CD14-positive monocyte (primary cell): ENCODE measurements at regions not wholly inside any gene's neighbourhood (a gene's known extent, or its start where the extent isn't known, plus 50 kb on each side); places are given as distances from the start of the nearest gene placed in this dataset.

Experiments
- DNase-seq, 3 donors: peaks; one replicate each; pipeline ENCODE4 v3.0.0-alpha.2; 2011 to 2022
- H2AFZ ChIP-seq: 2 replicates; pipeline ENCODE4 v1.6.0; 2012; ENCODE audit warnings: mild to moderate bottlenecking, low read depth, low read length, inconsistent platforms; ENCODE audit not compliant: insufficient read depth, poor library complexity, severe bottlenecking
- H3K27ac ChIP-seq, 2 donors: 1 replicate in 1 of 2; 2 replicates in 1 of 2; pipeline ENCODE4 v1.5.1; 2012 to 2013; ENCODE audit warnings: low read length in 2 of 2, control low read depth in 1 of 2, inconsistent platforms in 1 of 2, low read depth in 1 of 2, mild to moderate bottlenecking in 1 of 2
- H3K27me3 ChIP-seq, 2 donors: one replicate each; pipeline versions ENCODE4 v1.6.0 to v1.6.1; 2011 to 2013; ENCODE audit warnings: low read length in 2 of 2; ENCODE audit not compliant: control insufficient read depth in 2 of 2, insufficient read depth in 2 of 2
- H3K36me3 ChIP-seq, 2 donors: replicated peaks in 1 of 2; 1 replicate in 1 of 2; 2 replicates in 1 of 2; pipeline versions ENCODE4 v1.5.1 to v1.6.1; 2012 to 2013; ENCODE audit warnings: low read length in 2 of 2, control low read depth in 1 of 2, inconsistent platforms in 1 of 2, mild to moderate bottlenecking in 1 of 2; ENCODE audit not compliant: insufficient read depth in 2 of 2, control insufficient read depth in 1 of 2
- H3K4me1 ChIP-seq, 2 donors: 1 replicate in 1 of 2; 2 replicates in 1 of 2; pipeline versions ENCODE4 v1.5.1 to v1.6.1; 2012 to 2013; ENCODE audit warnings: low read length in 2 of 2, control low read depth in 1 of 2, inconsistent platforms in 1 of 2, mild to moderate bottlenecking in 1 of 2, moderate library complexity in 1 of 2; ENCODE audit not compliant: insufficient read depth in 2 of 2, control insufficient read depth in 1 of 2
- H3K4me2 ChIP-seq: replicated peaks from 2 replicates; pipeline ENCODE3; 2012; ENCODE audit warnings: low read length, moderate library complexity, mild to moderate bottlenecking; ENCODE audit not compliant: poor library complexity, severe bottlenecking; ENCODE audit errors: extremely low read depth
- H3K4me3 ChIP-seq, 3 experiments: fragments of 200-600 bp in 1 of 3; sonication (generic) in 1 of 3; replicated peaks in 1 of 3; 1 replicate in 2 of 3; 2 replicates in 1 of 3; pipeline ENCODE4 v1.5.1; 2011 to 2013; ENCODE audit warnings: low read length in 3 of 3, mild to moderate bottlenecking in 3 of 3, control low read depth in 2 of 3, low read depth in 2 of 3, inconsistent platforms in 1 of 3, moderate library complexity in 1 of 3
- H3K79me2 ChIP-seq: 2 replicates; pipeline ENCODE4 v1.6.0; 2012; ENCODE audit warnings: mild to moderate bottlenecking, control low read depth, inconsistent platforms, low read length, moderate library complexity; ENCODE audit not compliant: insufficient read depth
- H3K9ac ChIP-seq: 2 replicates; pipeline ENCODE4 v1.6.0; 2017; ENCODE audit warnings: low read length, mild to moderate bottlenecking; ENCODE audit not compliant: insufficient read depth, poor library complexity, severe bottlenecking
- H3K9me3 ChIP-seq, 2 donors: replicated peaks in 1 of 2; 1 replicate in 1 of 2; 2 replicates in 1 of 2; pipeline versions ENCODE4 v1.5.1 to v1.6.1; 2012 to 2013; ENCODE audit warnings: low read length in 2 of 2, control low read depth in 1 of 2; ENCODE audit not compliant: control insufficient read depth in 1 of 2, insufficient read depth in 1 of 2
- H4K20me1 ChIP-seq: 2 replicates; pipeline ENCODE4 v1.6.0; 2012; ENCODE audit warnings: mild to moderate bottlenecking, low read length, control low read depth, moderate library complexity; ENCODE audit not compliant: insufficient read depth
- H3K27ac Mint-ChIP-seq, 7 donors: one replicate each; pipeline ENCODE4 v1.8.0; 2020; ENCODE audit warnings: mild to moderate bottlenecking in 7 of 7, mixed read lengths in 7 of 7, moderate library complexity in 6 of 7, inconsistent platforms in 2 of 7
- H3K27me3 Mint-ChIP-seq, 3 donors: one replicate each; pipeline ENCODE4 v1.8.0; 2021 to 2022; ENCODE audit warnings: low read depth in 3 of 3, mild to moderate bottlenecking in 3 of 3, mixed read lengths in 3 of 3, moderate library complexity in 3 of 3, inconsistent platforms in 1 of 3
- H3K36me3 Mint-ChIP-seq, 2 donors: one replicate each; pipeline ENCODE4 v1.8.0; 2020; ENCODE audit warnings: mixed read lengths in 2 of 2, inconsistent platforms in 1 of 2, mild to moderate bottlenecking in 1 of 2
- H3K4me1 Mint-ChIP-seq: one replicate; pipeline ENCODE4 v1.8.0; 2020; ENCODE audit warnings: mild to moderate bottlenecking, mixed read lengths
- H3K4me3 Mint-ChIP-seq, 2 donors: one replicate each; pipeline ENCODE4 v1.8.0; 2020; ENCODE audit warnings: mild to moderate bottlenecking in 2 of 2, mixed read lengths in 2 of 2, moderate library complexity in 1 of 2
- H3K9me3 Mint-ChIP-seq, 7 donors: one replicate each; pipeline ENCODE4 v1.8.0; 2020 to 2022; ENCODE audit warnings: mixed read lengths in 7 of 7, mild to moderate bottlenecking in 6 of 7, moderate library complexity in 6 of 7, inconsistent platforms in 2 of 7
- WGBS: methylation state at CpG from one replicate; pipeline ENCODE4 v1.1.5; 2013; ENCODE audit warnings: missing lambda C conversion rate; ENCODE audit not compliant: insufficient coverage; 5-methylcytosine and 5-hydroxymethylcytosine counted together
- intact Hi-C, 2 donors: fragments of 100-400 bp; cut with micrococcal nuclease; formaldehyde crosslinking; loops; one replicate each; pipeline versions ENCODE4 v1.15.0 to v1.15.1; 2023
- TF ChIP-seq, protein P1 (sequence below): fragments of 200-600 bp; IDR thresholded peaks from one replicate; pipeline ENCODE4 v1.8.0; 2022; ENCODE audit warnings: antibody characterized with exemption, mild to moderate bottlenecking

DNA sequence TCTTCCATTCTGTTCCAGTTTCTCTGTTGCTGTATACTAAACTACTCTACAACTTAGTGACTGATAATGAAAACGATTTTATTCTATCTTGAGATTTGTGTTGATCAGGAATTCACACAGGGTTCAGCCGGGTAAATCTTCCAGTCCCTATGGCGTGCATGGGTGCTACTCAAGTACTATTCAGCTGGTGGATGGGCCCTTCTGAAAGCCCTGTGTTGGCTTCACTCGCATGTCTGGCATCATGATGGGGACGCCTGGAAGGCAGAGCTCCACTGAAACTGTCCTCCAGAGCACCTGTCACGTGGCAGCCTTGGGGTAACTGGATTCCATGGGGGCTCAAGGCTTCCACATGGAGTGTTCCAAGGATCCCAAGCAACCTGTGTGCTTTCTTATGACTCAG is 86.0 kb upstream of the ZMIZ1 start:
- no peak for DNase-seq
- no peaks in the 10 kb centered on the region for H3K27me3 ChIP-seq
- WGBS = 93% methylated on average over 5 of the region's 6 CpGs

DNA sequence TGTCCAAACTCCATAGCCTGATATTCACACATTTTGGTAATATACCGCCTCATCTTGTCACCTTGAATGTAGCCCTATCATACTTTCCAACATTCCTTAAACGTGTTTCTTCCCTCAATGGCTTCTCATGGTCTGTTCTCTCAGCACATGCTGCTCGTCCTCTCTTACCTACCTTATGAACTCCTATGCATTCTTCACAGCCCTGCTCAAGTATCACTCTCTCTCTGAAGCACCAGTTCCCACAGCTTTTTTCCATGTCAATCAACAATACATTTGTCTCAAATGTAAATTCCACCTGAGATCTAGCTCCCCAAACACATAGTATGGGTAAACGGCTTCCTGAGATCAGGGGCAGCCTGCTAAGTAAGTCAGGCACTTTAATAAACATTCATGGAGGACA is 85.2 kb upstream of the ZMIZ1 start:
- Mint-ChIP-seq H3K4me3 (no peak overlapping the region), H3K4me1 (peaks cover 15% of the 10 kb centered on the region), H3K27me3 (peaks cover 2 to 13% (median 7%) of the 10 kb centered on the region in 3 donors), H3K36me3 (no peaks in the 10 kb centered on the region), H3K9me3 (peaks cover 0 to 4% (median 0%) of the 10 kb centered on the region in 7 donors), H3K27ac (no peak overlapping the region)
- Histone ChIP-seq H3K4me2 (no peak overlapping the region), H3K79me2 (no peaks in the 10 kb centered on the region), H3K27me3 (no peaks in the 10 kb centered on the region), H3K4me3 (no peak overlapping the region), H4K20me1 (no peaks in the 10 kb centered on the region), H3K9ac (no peak overlapping the region), H3K4me1 (peaks cover 0 to 10% of the 10 kb centered on the region in 2 donors), H3K36me3 (no peaks in the 10 kb centered on the region), H3K27ac (no peak overlapping the region), H3K9me3 (peaks cover 0 to under 1% of the 10 kb centered on the region in 2 donors), H2AFZ (no peak overlapping the region)
- TF ChIP-seq, protein P1, sequence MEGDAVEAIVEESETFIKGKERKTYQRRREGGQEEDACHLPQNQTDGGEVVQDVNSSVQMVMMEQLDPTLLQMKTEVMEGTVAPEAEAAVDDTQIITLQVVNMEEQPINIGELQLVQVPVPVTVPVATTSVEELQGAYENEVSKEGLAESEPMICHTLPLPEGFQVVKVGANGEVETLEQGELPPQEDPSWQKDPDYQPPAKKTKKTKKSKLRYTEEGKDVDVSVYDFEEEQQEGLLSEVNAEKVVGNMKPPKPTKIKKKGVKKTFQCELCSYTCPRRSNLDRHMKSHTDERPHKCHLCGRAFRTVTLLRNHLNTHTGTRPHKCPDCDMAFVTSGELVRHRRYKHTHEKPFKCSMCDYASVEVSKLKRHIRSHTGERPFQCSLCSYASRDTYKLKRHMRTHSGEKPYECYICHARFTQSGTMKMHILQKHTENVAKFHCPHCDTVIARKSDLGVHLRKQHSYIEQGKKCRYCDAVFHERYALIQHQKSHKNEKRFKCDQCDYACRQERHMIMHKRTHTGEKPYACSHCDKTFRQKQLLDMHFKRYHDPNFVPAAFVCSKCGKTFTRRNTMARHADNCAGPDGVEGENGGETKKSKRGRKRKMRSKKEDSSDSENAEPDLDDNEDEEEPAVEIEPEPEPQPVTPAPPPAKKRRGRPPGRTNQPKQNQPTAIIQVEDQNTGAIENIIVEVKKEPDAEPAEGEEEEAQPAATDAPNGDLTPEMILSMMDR = no peak
- intact Hi-C loops = no loop called here
- DNase-seq = no peak
- WGBS = 85% methylated on average over 3 of the region's 4 CpGs

More for the DNA sequence above, 86.0 kb upstream of the ZMIZ1 start:
- H3K27ac ChIP-seq = no peak overlapping the region
- H3K9ac ChIP-seq = no peak overlapping the region
- no peaks in the 10 kb centered on the region for H3K9me3 Mint-ChIP-seq
- intact Hi-C loops = no loop called here
- no peaks in the 10 kb centered on the region for H4K20me1 ChIP-seq
- H3K4me3 ChIP-seq = no peak overlapping the region
- H3K9me3 ChIP-seq = no peaks in the 10 kb centered on the region
- H3K27ac Mint-ChIP-seq = no peak overlapping the region
- no peaks in the 10 kb centered on the region for H3K79me2 ChIP-seq
- peaks cover 2 to 13% (median 7%) of the 10 kb centered on the region in 3 donors for H3K27me3 Mint-ChIP-seq
- H3K36me3 Mint-ChIP-seq = no peaks in the 10 kb centered on the region
- no peak overlapping the region for H2AFZ ChIP-seq
- TF ChIP-seq, protein P1 = no peak
- H3K4me1 ChIP-seq = peaks cover 6 to 18% of the 10 kb centered on the region in 2 donors
- H3K4me1 Mint-ChIP-seq = peaks cover 22% of the 10 kb centered on the region
- H3K36me3 ChIP-seq = no peaks in the 10 kb centered on the region
- no peak overlapping the region for H3K4me2 ChIP-seq
- no peak overlapping the region for H3K4me3 Mint-ChIP-seq
